ENCODE measurements at regions not wholly inside any gene's neighbourhood (a gene's known extent, or its start where the extent isn't known, plus 50 kb on each side); places are given as distances from the start of the nearest gene placed in this dataset.

GRCh38 chr22:44425694-44426045 lies 72.4 kb downstream of the RTL6 start:
- TF ChIP-seq Cebpa-rat (IDR thresholded peaks at IDR 0.05) = no peak
- Histone ChIP-seq H3K4me1 (no peaks in the 10 kb centered on the region), H3K27me3 (no peaks in the 10 kb centered on the region), H3K9me3 (replicated peaks in 1 of 11) (peaks cover 3 to 16% (median 10%) of the 10 kb centered on the region in 11 experiments; a peak in 14 of 22 replicates), H3K27ac (no peak overlapping the region), H3K9ac (no peak overlapping the region), H3K4me2 (no peak overlapping the region), H3K4me3 (no peak overlapping the region), H3K36me3 (no peaks in the 10 kb centered on the region), H4K20me1 (no peaks in the 10 kb centered on the region)

DNA sequence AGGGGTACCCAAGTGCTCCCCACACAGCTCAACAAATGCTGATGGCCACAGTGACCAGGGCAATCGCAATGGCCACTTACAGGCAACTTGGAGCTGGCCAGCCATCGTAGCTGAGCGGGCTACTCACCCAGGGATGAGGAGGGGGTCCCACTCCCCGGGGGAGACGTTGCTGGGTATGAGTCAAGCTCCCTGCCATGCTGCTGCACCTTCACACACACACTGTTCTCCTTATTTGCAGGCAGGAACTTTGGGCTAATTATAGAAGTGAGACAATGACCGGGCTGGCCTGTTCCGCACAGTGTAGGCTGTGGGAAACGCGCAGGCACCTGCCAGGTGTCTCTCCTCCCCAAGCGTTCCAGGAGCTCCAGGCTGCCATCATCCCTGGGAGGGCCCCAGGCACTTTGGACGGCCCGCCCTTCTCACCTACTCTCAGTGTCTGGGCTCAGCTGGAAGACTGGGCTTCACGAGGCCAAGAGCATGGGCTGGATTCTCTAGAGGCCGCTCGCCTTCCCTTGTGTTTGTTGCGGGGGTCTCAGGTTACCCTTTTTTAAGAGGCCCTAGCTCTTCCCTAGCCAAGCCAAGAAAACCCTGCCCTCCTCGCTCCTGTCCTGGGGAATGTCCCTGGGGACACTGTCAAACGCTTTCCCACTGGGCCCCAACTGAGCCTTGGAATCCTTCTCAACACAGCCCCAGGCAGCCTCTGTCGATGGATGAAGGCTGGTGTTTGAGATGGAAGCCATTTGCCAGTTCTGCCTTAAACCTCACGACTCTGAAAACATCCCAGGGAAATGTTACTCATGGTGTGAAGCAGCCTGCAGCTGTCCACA lies 73.0 kb downstream of the RTL6 start:
- Histone ChIP-seq H3K9me3 (replicated peaks in 1 of 11) (peaks cover 9 to 22% (median 16%) of the 10 kb centered on the region in 11 experiments; a peak in 21 of 22 replicates), H4K20me1 (no peaks in the 10 kb centered on the region), H3K27ac (no peak overlapping the region), H3K4me3 (no peak overlapping the region), H3K36me3 (no peaks in the 10 kb centered on the region), H3K4me1 (no peaks in the 10 kb centered on the region), H3K4me2 (no peak overlapping the region), H3K9ac (no peak overlapping the region), H3K27me3 (no peaks in the 10 kb centered on the region)
- no peak for TF ChIP-seq Cebpa-rat (IDR thresholded peaks at IDR 0.05)

DNA sequence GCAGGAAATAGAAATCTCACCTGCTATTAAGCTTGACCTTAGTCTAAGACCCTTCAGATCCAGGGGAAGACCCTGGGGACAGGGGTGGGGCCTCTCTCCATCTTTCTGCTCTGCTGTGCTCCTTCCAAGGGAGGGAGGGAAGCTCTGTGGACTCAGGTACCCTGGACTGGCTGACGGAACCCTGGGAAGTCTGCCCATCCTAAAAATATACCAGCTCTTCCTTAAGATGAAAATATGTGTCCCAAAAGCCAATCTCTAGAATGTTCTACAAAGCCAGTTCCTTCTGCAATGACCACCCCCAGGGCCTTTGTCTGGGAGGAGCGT lies 73.7 kb downstream of the RTL6 start:
- H3K36me3 ChIP-seq = no peaks in the 10 kb centered on the region
- peaks cover 16 to 30% (median 24%) of the 10 kb centered on the region in 11 experiments for H3K9me3 ChIP-seq (replicated peaks in 1 of 11)

DNA sequence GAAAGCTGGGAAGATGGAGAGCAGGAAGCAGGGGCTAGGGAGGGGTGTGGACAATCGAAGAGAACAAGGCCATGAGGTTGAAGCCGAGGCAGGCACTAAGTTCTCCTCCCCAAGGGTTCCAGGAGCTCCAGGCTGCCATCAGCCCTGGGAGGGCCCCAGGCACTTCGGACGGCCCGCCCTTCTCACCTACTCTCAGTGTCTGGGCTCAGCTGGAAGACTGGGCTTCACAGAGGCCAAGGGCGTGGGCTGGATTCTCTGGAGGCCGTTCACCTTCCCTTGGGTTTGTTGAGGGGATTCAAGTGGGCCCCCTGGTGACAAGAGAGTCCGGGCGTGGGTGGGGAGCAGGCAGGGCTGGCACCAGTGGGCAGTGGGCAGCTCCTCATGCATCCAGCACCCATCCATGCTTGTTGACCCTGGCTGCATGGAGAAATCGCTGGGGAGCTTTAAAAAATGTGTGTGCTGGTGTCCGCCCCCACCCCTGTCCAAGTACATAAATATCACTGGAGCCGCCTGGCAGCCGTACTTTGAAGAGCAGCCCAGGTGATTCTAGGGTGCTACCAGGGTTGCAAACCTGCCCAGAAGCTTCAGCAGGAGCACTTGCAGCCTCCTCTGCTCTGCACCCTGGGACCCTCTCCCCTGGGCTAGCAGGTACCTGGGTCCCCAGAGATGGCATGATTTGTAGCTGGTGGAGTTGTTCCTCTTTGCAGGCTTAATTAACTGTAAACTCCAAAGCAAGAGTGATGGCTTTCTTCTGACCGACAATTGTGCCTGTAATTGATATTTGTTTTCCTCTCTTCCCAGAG lies 74.3 kb downstream of the RTL6 start:
- no peaks in the 10 kb centered on the region for H3K36me3 ChIP-seq
- no peak overlapping the region for H3K27ac ChIP-seq
- no peak overlapping the region for H3K4me2 ChIP-seq
- TF ChIP-seq Cebpa-rat (IDR thresholded peaks at IDR 0.05) = no peak
- H3K4me3 ChIP-seq = no peak overlapping the region
- no peaks in the 10 kb centered on the region for H3K27me3 ChIP-seq
- H4K20me1 ChIP-seq = no peaks in the 10 kb centered on the region
- no peak overlapping the region for H3K9ac ChIP-seq
- no peaks in the 10 kb centered on the region for H3K4me1 ChIP-seq
- peaks cover 22 to 36% (median 29%) of the 10 kb centered on the region in 11 experiments for H3K9me3 ChIP-seq (replicated peaks in 1 of 11)

More for the DNA sequence above, 73.7 kb downstream of the RTL6 start:
- Histone ChIP-seq H3K27me3 (no peaks in the 10 kb centered on the region), H4K20me1 (no peaks in the 10 kb centered on the region), H3K4me2 (no peak overlapping the region), H3K9ac (no peak overlapping the region), H3K4me1 (no peaks in the 10 kb centered on the region), H3K27ac (no peak overlapping the region), H3K4me3 (no peak overlapping the region)
- no peak for TF ChIP-seq Cebpa-rat (IDR thresholded peaks at IDR 0.05)

GRCh38 chr22:44422746-44423380 lies 75.2 kb downstream of the RTL6 start:
- H4K20me1 ChIP-seq = no peaks in the 10 kb centered on the region
- H3K36me3 ChIP-seq = no peaks in the 10 kb centered on the region
- H3K9ac ChIP-seq = no peak overlapping the region
- H3K4me3 ChIP-seq = no peak overlapping the region
- no peak for TF ChIP-seq Cebpa-rat (IDR thresholded peaks at IDR 0.05)
- H3K27me3 ChIP-seq = no peaks in the 10 kb centered on the region
- H3K27ac ChIP-seq = no peak overlapping the region
- no peak overlapping the region for H3K4me2 ChIP-seq
- no peaks in the 10 kb centered on the region for H3K4me1 ChIP-seq
- H3K9me3 ChIP-seq (replicated peaks in 1 of 11) = peaks cover 29 to 45% (median 33%) of the 10 kb centered on the region in 11 experiments

- Histone ChIP-seq H3K9me3 (replicated peaks in 1 of 11) (peaks cover 38 to 59% (median 48%) of the 10 kb centered on the region in 11 experiments), H3K4me3 (no peak overlapping the region), H3K27ac (no peak overlapping the region), H3K27me3 (no peaks in the 10 kb centered on the region), H3K9ac (no peak overlapping the region), H3K4me2 (no peak overlapping the region), H4K20me1 (no peaks in the 10 kb centered on the region), H3K4me1 (no peaks in the 10 kb centered on the region), H3K36me3 (no peaks in the 10 kb centered on the region)
- TF ChIP-seq Cebpa-rat (IDR thresholded peaks at IDR 0.05) = no peak
Observed at GRCh38 chr22:44419429-44419828, 78.6 kb downstream of the RTL6 start.

- H3K4me3 ChIP-seq = no peak overlapping the region
- peaks cover 8 to 21% (median 16%) of the 10 kb centered on the region in 11 experiments; a peak in 19 of 22 replicates for H3K9me3 ChIP-seq (replicated peaks in 1 of 11)
- no peaks in the 10 kb centered on the region for H3K4me1 ChIP-seq
- no peak for TF ChIP-seq Cebpa-rat (IDR thresholded peaks at IDR 0.05)
- H3K27me3 ChIP-seq = no peaks in the 10 kb centered on the region
- peaks cover 0 to 18% (median 0%) of the 10 kb centered on the region in 11 experiments; a peak in 2 of 22 replicates for H4K20me1 ChIP-seq
- no peak overlapping the region for H3K9ac ChIP-seq
- no peaks in the 10 kb centered on the region for H3K36me3 ChIP-seq
- H3K27ac ChIP-seq = no peak overlapping the region
- H3K4me2 ChIP-seq = no peak overlapping the region
Observed at GRCh38 chr22:44413211-44413610, 84.8 kb downstream of the RTL6 start.

GRCh38 chr22:44412136-44412731 lies 85.8 kb downstream of the RTL6 start:
- H3K4me3 ChIP-seq = no peak overlapping the region
- peaks cover 6 to 16% (median 11%) of the 10 kb centered on the region in 11 experiments; a peak in 19 of 22 replicates for H3K9me3 ChIP-seq (replicated peaks in 1 of 11)
- no peak overlapping the region for H3K4me2 ChIP-seq
- H3K27me3 ChIP-seq = no peaks in the 10 kb centered on the region
- H3K4me1 ChIP-seq = no peaks in the 10 kb centered on the region
- no peak overlapping the region for H3K27ac ChIP-seq
- H4K20me1 ChIP-seq = peaks cover 0 to 18% (median 0%) of the 10 kb centered on the region in 11 experiments; a peak in 2 of 22 replicates
- TF ChIP-seq Cebpa-rat (IDR thresholded peaks at IDR 0.05) = no peak
- no peak overlapping the region for H3K9ac ChIP-seq
- no peaks in the 10 kb centered on the region for H3K36me3 ChIP-seq
